ENCODE measurements at regions not wholly inside any gene's neighbourhood (a gene's known extent, or its start where the extent isn't known, plus 50 kb on each side); places are given as distances from the start of the nearest gene placed in this dataset.

GRCh38 chr3:64958199-64958843 lies 270.5 kb upstream of the ADAMTS9 start:
- H3K4me1 Mint-ChIP-seq: no peaks in the 10 kb centered on the region
- ChIA-PET CTCF (no interaction called here), POLR2A (no interaction called here)
- H3K27me3 Mint-ChIP-seq: no peaks in the 10 kb centered on the region
- ATAC-seq (ENCODE audit: low read depth) (no peak), DNase-seq (no peak)
- H3K9me3 Mint-ChIP-seq: peaks cover 7% of the 10 kb centered on the region
- intact Hi-C loops (cut with micrococcal nuclease): no loop called here
- H3K27ac Mint-ChIP-seq: no peak overlapping the region
- H3K4me3 Mint-ChIP-seq: no peak overlapping the region
- TF ChIP-seq CTCF (IDR thresholded peaks at IDR 0.05): no peak
- no peaks in the 10 kb centered on the region for H3K36me3 Mint-ChIP-seq (ENCODE audit: low read depth)

GRCh38 chr3:64957408-64958198 lies 269.8 kb upstream of the ADAMTS9 start:
- Mint-ChIP-seq H3K4me3 (no peak overlapping the region), H3K9me3 (peaks cover 7% of the 10 kb centered on the region), H3K36me3 (ENCODE audit: low read depth) (no peaks in the 10 kb centered on the region), H3K27ac (no peak overlapping the region), H3K4me1 (no peaks in the 10 kb centered on the region), H3K27me3 (no peaks in the 10 kb centered on the region)
- intact Hi-C loops (cut with micrococcal nuclease): no loop called here
- POLR2A ChIA-PET: no interaction called here
- DNase-seq (no peak), ATAC-seq (ENCODE audit: low read depth) (no peak)
- TF ChIP-seq CTCF (IDR thresholded peaks at IDR 0.05): no peak
- CTCF ChIA-PET: no interaction called here

GRCh38 chr3:64956711-64957325 lies 269.0 kb upstream of the ADAMTS9 start:
- POLR2A ChIA-PET: no interaction called here
- CTCF ChIA-PET: no interaction called here
- H3K4me1 Mint-ChIP-seq: no peaks in the 10 kb centered on the region

GRCh38 chr3:64954995-64955636 lies 267.3 kb upstream of the ADAMTS9 start:
- CTCF ChIA-PET: no interaction called here
- no peak for ATAC-seq (ENCODE audit: low read depth)
- H3K27me3 Mint-ChIP-seq: no peaks in the 10 kb centered on the region
- POLR2A ChIA-PET: no interaction called here
- H3K4me1 Mint-ChIP-seq: no peaks in the 10 kb centered on the region
- intact Hi-C loops (cut with micrococcal nuclease): no loop called here
- DNase-seq: no peak
- no peak for TF ChIP-seq CTCF (IDR thresholded peaks at IDR 0.05)
- H3K36me3 Mint-ChIP-seq (ENCODE audit: low read depth): no peaks in the 10 kb centered on the region
- H3K27ac Mint-ChIP-seq: no peak overlapping the region
- H3K4me3 Mint-ChIP-seq: no peak overlapping the region
- H3K9me3 Mint-ChIP-seq: peaks cover 3% of the 10 kb centered on the region

More at GRCh38 chr3:64956711-64957325, 269.0 kb upstream of the ADAMTS9 start:
- Mint-ChIP-seq H3K4me3 (no peak overlapping the region), H3K9me3 (peaks cover 3% of the 10 kb centered on the region), H3K27me3 (no peaks in the 10 kb centered on the region), H3K36me3 (ENCODE audit: low read depth) (no peaks in the 10 kb centered on the region), H3K27ac (no peak overlapping the region)
- intact Hi-C loops (cut with micrococcal nuclease): no loop called here
- DNase-seq (no peak), ATAC-seq (ENCODE audit: low read depth) (no peak)
- no peak for TF ChIP-seq CTCF (IDR thresholded peaks at IDR 0.05)

- Mint-ChIP-seq H3K27ac (no peak overlapping the region), H3K4me3 (no peak overlapping the region), H3K9me3 (peaks cover 8% of the 10 kb centered on the region), H3K27me3 (no peaks in the 10 kb centered on the region), H3K36me3 (ENCODE audit: low read depth) (no peaks in the 10 kb centered on the region), H3K4me1 (no peaks in the 10 kb centered on the region)
- no peak for TF ChIP-seq CTCF (IDR thresholded peaks at IDR 0.05)
- ATAC-seq (ENCODE audit: low read depth): no peak
- POLR2A ChIA-PET: no interaction called here
- DNase-seq: no peak
- intact Hi-C loops (cut with micrococcal nuclease): no loop called here
- CTCF ChIA-PET: no interaction called here
Measured at GRCh38 chr3:64945171-64945729, 257.4 kb upstream of the ADAMTS9 start.
